Germinal center (tissue), 1 donor: ENCODE measurements at regions not wholly inside any gene's neighbourhood (a gene's known extent, or its start where the extent isn't known, plus 50 kb on each side); places are given as distances from the start of the nearest gene placed in this dataset.

Source experiments
- DNase-seq: peaks from one replicate; pipeline ENCODE4 v3.0.0; 2012; ENCODE audit warnings: mixed read lengths, low spot score

- no peak for DNase-seq
Measured at GRCh38 chr9:87282538-87282937, 215.1 kb upstream of the DAPK1 start.

GRCh38 chr9:87283585-87283984 is 214.1 kb upstream of the DAPK1 start:
- no peak for DNase-seq

GRCh38 chr9:87285183-87285850 is 212.3 kb upstream of the DAPK1 start:
- DNase-seq, result no peak

- no peak for DNase-seq
Measured at GRCh38 chr9:87286506-87286905, 211.2 kb upstream of the DAPK1 start.

- DNase-seq, result no peak
Measured at GRCh38 chr9:87290241-87291052, 207.2 kb upstream of the DAPK1 start.

- no peak for DNase-seq
Measured at GRCh38 chr9:87292449-87293191, 205.0 kb upstream of the DAPK1 start.

GRCh38 chr9:87294126-87294525 is 203.5 kb upstream of the DAPK1 start:
- no peak for DNase-seq

GRCh38 chr9:87300915-87301314 is 196.8 kb upstream of the DAPK1 start:
- DNase-seq, result no peak

- no peak for DNase-seq
Measured at GRCh38 chr9:87301371-87301770, 196.3 kb upstream of the DAPK1 start.

- no peak for DNase-seq
Measured at GRCh38 chr9:87305151-87305550, 192.5 kb upstream of the DAPK1 start.

GRCh38 chr9:87306006-87306405 is 191.7 kb upstream of the DAPK1 start:
- DNase-seq, result no peak

- DNase-seq, result no peak
Measured at GRCh38 chr9:87307848-87308247, 189.8 kb upstream of the DAPK1 start.

- no peak for DNase-seq
Measured at GRCh38 chr9:87309236-87309635, 188.4 kb upstream of the DAPK1 start.

- DNase-seq, result no peak
Measured at GRCh38 chr9:87310827-87311523, 186.7 kb upstream of the DAPK1 start.

- no peak for DNase-seq
Measured at GRCh38 chr9:87319656-87320055, 178.0 kb upstream of the DAPK1 start.

- DNase-seq, result no peak
Measured at GRCh38 chr9:87320146-87320884, 177.4 kb upstream of the DAPK1 start.

GRCh38 chr9:87322840-87323635 is 174.6 kb upstream of the DAPK1 start:
- no peak for DNase-seq

GRCh38 chr9:87323928-87324327 is 173.7 kb upstream of the DAPK1 start:
- DNase-seq, result no peak

- peak; percentile 15 for DNase-seq
Measured at GRCh38 chr9:87324613-87325194, 173.0 kb upstream of the DAPK1 start.

- no peak for DNase-seq
Measured at GRCh38 chr9:87327575-87328125, 170.0 kb upstream of the DAPK1 start.
